ENCODE measurements at regions not wholly inside any gene's neighbourhood (a gene's known extent, or its start where the extent isn't known, plus 50 kb on each side); places are given as distances from the start of the nearest gene placed in this dataset.

- Histone ChIP-seq H3K9me3 (no peaks in the 10 kb centered on the region), H3K4me1 (no peaks in the 10 kb centered on the region), H3K4me3 (ENCODE audit: low read depth, low read length) (no peak overlapping the region), H3K36me3 (no peaks in the 10 kb centered on the region), H3K27me3 (no peaks in the 10 kb centered on the region)
- TF ChIP-seq CTCF (IDR thresholded peaks at IDR 0.05; ENCODE audit: low read depth, low read length): no peak
- DNase-seq: no peak
These were observed 1371.7 kb upstream of the PABPC4L start for GRCh38 chr4:135573251-135573650.

GRCh38 chr4:135564090-135564489 is 1362.5 kb upstream of the PABPC4L start:
- no peaks in the 10 kb centered on the region for H3K27me3 ChIP-seq

GRCh38 chr4:135553213-135553612 is 1351.6 kb upstream of the PABPC4L start:
- Histone ChIP-seq H3K4me3 (ENCODE audit: low read depth, low read length) (no peak overlapping the region), H3K4me1 (no peaks in the 10 kb centered on the region), H3K27me3 (no peaks in the 10 kb centered on the region), H3K36me3 (no peaks in the 10 kb centered on the region), H3K9me3 (no peaks in the 10 kb centered on the region)
- no peak for DNase-seq
- no peak for TF ChIP-seq CTCF (IDR thresholded peaks at IDR 0.05; ENCODE audit: low read depth, low read length)

More at GRCh38 chr4:135564090-135564489, 1362.5 kb upstream of the PABPC4L start:
- no peak for TF ChIP-seq CTCF (IDR thresholded peaks at IDR 0.05; ENCODE audit: low read depth, low read length)
- Histone ChIP-seq H3K4me3 (ENCODE audit: low read depth, low read length) (no peak overlapping the region), H3K9me3 (no peaks in the 10 kb centered on the region), H3K4me1 (no peaks in the 10 kb centered on the region), H3K36me3 (no peaks in the 10 kb centered on the region)
- DNase-seq: no peak

- Histone ChIP-seq H3K4me3 (ENCODE audit: low read depth, low read length) (no peak overlapping the region), H3K4me1 (no peaks in the 10 kb centered on the region), H3K27me3 (no peaks in the 10 kb centered on the region), H3K36me3 (no peaks in the 10 kb centered on the region), H3K9me3 (no peaks in the 10 kb centered on the region)
- TF ChIP-seq CTCF (IDR thresholded peaks at IDR 0.05; ENCODE audit: low read depth, low read length): no peak
- DNase-seq: no peak
These were observed 1350.5 kb upstream of the PABPC4L start for GRCh38 chr4:135552131-135552530.

- Histone ChIP-seq H3K27me3 (no peaks in the 10 kb centered on the region), H3K36me3 (no peaks in the 10 kb centered on the region), H3K4me3 (ENCODE audit: low read depth, low read length) (no peak overlapping the region), H3K9me3 (no peaks in the 10 kb centered on the region), H3K4me1 (no peaks in the 10 kb centered on the region)
- no peak for DNase-seq
- no peak for TF ChIP-seq CTCF (IDR thresholded peaks at IDR 0.05; ENCODE audit: low read depth, low read length)
These were observed 1347.1 kb upstream of the PABPC4L start for GRCh38 chr4:135548711-135549110.

- H3K4me1 ChIP-seq: no peaks in the 10 kb centered on the region
- H3K9me3 ChIP-seq: no peaks in the 10 kb centered on the region
- H3K4me3 ChIP-seq (ENCODE audit: low read depth, low read length): no peak overlapping the region
- TF ChIP-seq CTCF (IDR thresholded peaks at IDR 0.05; ENCODE audit: low read depth, low read length): no peak
- H3K27me3 ChIP-seq: no peaks in the 10 kb centered on the region
- DNase-seq: no peak
- H3K36me3 ChIP-seq: no peaks in the 10 kb centered on the region
These were observed 1344.2 kb upstream of the PABPC4L start for GRCh38 chr4:135545616-135546317.

All from BE2C (cell line).